Glutamatergic neuron (in vitro differentiated cells): ENCODE measurements at regions not wholly inside any gene's neighbourhood (a gene's known extent, or its start where the extent isn't known, plus 50 kb on each side); places are given as distances from the start of the nearest gene placed in this dataset.
"Not testable (repeated sequence)": the region's sequence is repeated elsewhere in the genome, so short reads cannot be mapped to it uniquely, and the experiment has no call there.

Source experiments
- DNase-seq: peaks from one replicate; pipeline ENCODE4 v3.0.0; 2022
- H3K27ac Mint-ChIP-seq: one replicate; pipeline ENCODE4 v1.8.0; 2020; ENCODE audit warnings: mild to moderate bottlenecking, mixed read lengths, inconsistent platforms; ENCODE audit not compliant: unreplicated experiment
- H3K27me3 Mint-ChIP-seq: one replicate; pipeline ENCODE4 v1.8.0; 2020; ENCODE audit warnings: mild to moderate bottlenecking, moderate library complexity, mixed read lengths, inconsistent platforms; ENCODE audit not compliant: unreplicated experiment
- H3K36me3 Mint-ChIP-seq: one replicate; pipeline ENCODE4 v1.8.0; 2020; ENCODE audit warnings: mild to moderate bottlenecking, mixed read lengths, inconsistent platforms; ENCODE audit not compliant: unreplicated experiment
- H3K4me1 Mint-ChIP-seq: one replicate; pipeline ENCODE4 v1.8.0; 2020; ENCODE audit warnings: mild to moderate bottlenecking, low read depth, mixed read lengths, inconsistent platforms; ENCODE audit not compliant: unreplicated experiment
- H3K4me3 Mint-ChIP-seq: one replicate; pipeline ENCODE4 v1.8.0; 2020; ENCODE audit warnings: mild to moderate bottlenecking, mixed read lengths, inconsistent platforms; ENCODE audit not compliant: unreplicated experiment
- H3K9me3 Mint-ChIP-seq: one replicate; pipeline ENCODE4 v1.8.0; 2020; ENCODE audit warnings: mild to moderate bottlenecking, moderate library complexity, mixed read lengths, inconsistent platforms; ENCODE audit not compliant: unreplicated experiment
- TF ChIP-seq, protein P1 (sequence below): fragments of 200-600 bp; sonication (generic); IDR thresholded peaks from one replicate; pipeline ENCODE4 v1.5.0; 2021; ENCODE audit not compliant: partially characterized antibody, unreplicated experiment

GRCh38 chr12:75644472-75645072, 133.2 kb upstream of the KRR1 start:
- H3K27ac Mint-ChIP-seq, result no peak overlapping the region
- no peak overlapping the region for H3K4me3 Mint-ChIP-seq
- peaks cover 8% of the 10 kb centered on the region for H3K4me1 Mint-ChIP-seq
- DNase-seq, result no peak
- no peaks in the 10 kb centered on the region for H3K9me3 Mint-ChIP-seq
- H3K36me3 Mint-ChIP-seq, result no peaks in the 10 kb centered on the region
- H3K27me3 Mint-ChIP-seq, result no peaks in the 10 kb centered on the region
- TF ChIP-seq, protein P1, sequence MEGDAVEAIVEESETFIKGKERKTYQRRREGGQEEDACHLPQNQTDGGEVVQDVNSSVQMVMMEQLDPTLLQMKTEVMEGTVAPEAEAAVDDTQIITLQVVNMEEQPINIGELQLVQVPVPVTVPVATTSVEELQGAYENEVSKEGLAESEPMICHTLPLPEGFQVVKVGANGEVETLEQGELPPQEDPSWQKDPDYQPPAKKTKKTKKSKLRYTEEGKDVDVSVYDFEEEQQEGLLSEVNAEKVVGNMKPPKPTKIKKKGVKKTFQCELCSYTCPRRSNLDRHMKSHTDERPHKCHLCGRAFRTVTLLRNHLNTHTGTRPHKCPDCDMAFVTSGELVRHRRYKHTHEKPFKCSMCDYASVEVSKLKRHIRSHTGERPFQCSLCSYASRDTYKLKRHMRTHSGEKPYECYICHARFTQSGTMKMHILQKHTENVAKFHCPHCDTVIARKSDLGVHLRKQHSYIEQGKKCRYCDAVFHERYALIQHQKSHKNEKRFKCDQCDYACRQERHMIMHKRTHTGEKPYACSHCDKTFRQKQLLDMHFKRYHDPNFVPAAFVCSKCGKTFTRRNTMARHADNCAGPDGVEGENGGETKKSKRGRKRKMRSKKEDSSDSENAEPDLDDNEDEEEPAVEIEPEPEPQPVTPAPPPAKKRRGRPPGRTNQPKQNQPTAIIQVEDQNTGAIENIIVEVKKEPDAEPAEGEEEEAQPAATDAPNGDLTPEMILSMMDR, result no peak

DNA sequence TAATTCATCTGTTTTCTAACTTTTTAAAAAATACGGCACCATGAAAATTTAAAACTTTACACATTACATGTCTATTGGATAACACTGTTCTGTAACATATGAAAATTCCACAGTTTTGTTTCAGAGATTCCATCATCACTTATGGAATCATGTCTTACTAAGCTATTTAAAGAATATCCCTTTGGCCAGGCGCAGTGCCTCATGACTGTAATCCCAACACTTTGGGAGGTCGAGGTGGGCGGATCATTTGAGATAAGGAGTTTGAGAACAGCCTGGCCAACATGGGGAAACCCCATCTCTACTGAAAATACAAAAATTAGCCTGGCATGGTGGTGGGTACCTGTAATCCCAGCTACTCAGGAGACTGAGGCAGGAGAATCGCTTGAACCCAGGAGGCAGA, 131.7 kb upstream of the KRR1 start:
- H3K9me3 Mint-ChIP-seq, H3K4me1 Mint-ChIP-seq, DNase-seq, H3K4me3 Mint-ChIP-seq, H3K27me3 Mint-ChIP-seq, H3K27ac Mint-ChIP-seq, H3K36me3 Mint-ChIP-seq: not testable (repeated sequence)

DNA sequence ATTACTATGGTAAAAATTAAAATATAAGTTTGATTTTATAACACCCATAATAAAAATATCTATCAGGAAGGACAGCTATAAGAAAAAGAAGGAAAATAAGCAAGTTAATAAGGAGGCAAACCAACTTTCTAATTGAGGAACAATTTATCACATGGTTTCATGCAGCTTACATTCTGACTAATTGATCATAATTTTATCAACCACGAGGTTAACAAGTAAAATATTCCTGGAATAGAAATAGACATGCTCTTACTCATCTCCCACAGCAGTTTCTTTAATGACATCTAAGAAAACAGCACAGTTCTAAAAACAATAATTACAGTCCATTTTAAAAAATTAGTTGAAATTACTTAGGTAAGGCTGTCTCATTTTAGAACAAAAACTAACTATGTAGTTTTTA, 130.8 kb upstream of the KRR1 start:
- Mint-ChIP-seq H3K4me3 (no peak overlapping the region), H3K27ac (no peak overlapping the region), H3K4me1 (peaks cover 8% of the 10 kb centered on the region), H3K27me3 (no peaks in the 10 kb centered on the region), H3K9me3 (no peaks in the 10 kb centered on the region), H3K36me3 (no peaks in the 10 kb centered on the region)
- DNase-seq, result no peak
- TF ChIP-seq, protein P1, result no peak

DNA sequence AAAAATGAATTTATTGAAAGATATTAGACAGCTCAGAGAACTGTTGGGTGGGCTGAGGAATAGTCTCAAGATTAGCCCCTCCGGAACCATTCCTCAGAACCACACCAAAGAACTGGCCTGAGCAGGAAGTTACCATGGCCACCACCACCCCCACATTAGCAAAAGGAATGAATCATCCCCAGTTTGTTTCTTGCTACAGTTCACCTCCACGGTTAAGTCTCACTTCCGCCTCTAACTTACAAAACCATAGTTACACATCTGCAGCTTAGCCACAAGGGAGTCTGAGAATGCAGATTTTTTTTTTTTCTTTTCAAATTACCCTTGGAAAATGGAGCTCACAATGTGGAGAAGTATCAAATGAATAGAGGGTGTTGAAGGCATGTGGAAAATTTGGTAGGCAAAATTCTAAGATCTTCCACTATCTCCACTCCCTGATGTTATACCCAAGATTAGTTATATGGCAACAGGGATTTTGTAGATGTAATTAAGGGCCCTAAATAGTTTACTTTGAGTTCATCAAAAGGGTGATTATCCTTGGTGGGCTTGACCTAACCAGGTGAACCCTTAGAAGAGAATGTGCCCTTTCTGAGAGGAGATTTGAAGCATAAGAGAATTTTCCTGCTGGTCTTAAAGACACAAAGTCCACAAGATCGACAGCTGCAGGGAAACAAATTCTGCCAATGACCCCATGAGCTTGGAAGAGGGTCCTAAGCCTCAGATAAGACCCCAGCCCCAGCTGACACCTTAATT, 129.8 kb upstream of the KRR1 start:
- H3K36me3 Mint-ChIP-seq, result no peaks in the 10 kb centered on the region
- no peaks in the 10 kb centered on the region for H3K9me3 Mint-ChIP-seq
- DNase-seq, result no peak
- H3K27ac Mint-ChIP-seq, result no peak overlapping the region
- TF ChIP-seq, protein P1, result no peak
- H3K4me3 Mint-ChIP-seq, result no peak overlapping the region
- H3K27me3 Mint-ChIP-seq, result no peaks in the 10 kb centered on the region
- H3K4me1 Mint-ChIP-seq, result peaks cover 8% of the 10 kb centered on the region

DNA sequence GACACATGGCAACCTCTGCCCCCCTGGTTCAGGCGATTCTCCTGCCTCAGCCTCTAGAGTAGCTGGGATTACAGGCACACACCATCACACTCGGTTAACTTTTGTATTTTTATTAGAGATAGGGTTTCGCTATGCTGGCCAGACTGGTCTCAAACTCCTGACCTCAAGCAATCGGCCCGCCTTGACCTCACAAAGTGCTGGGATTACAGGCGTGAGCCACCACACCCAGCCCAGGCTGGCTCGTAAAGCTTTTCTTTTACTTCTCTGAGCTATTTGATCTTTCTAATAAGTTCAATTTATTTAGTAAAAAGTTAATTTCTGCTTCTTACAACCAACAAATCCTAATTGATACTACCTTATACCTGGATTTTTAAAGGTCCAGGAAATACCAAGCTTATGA, 127.4 kb upstream of the KRR1 start:
- DNase-seq, result no peak
- peaks cover 14% of the 10 kb centered on the region for H3K4me1 Mint-ChIP-seq
- no peak overlapping the region for H3K4me3 Mint-ChIP-seq
- H3K36me3 Mint-ChIP-seq, result no peaks in the 10 kb centered on the region
- TF ChIP-seq, protein P1, result no peak
- H3K27me3 Mint-ChIP-seq, result no peaks in the 10 kb centered on the region
- H3K9me3 Mint-ChIP-seq, result peaks cover 3% of the 10 kb centered on the region
- no peak overlapping the region for H3K27ac Mint-ChIP-seq
